ENCODE measurements at regions not wholly inside any gene's neighbourhood (a gene's known extent, or its start where the extent isn't known, plus 50 kb on each side); places are given as distances from the start of the nearest gene placed in this dataset.

- no peak for TF ChIP-seq CTCF (IDR thresholded peaks at IDR 0.05; ENCODE audit: borderline replicate concordance, insufficient read depth, low read depth, low read length)
- H3K4me3 ChIP-seq (ENCODE audit: low read depth, low read length), result no peak overlapping the region
These were observed 50.9 kb upstream of the RGPD4 start for GRCh38 chr2:107775791-107776190.

GRCh38 chr2:107776362-107776761, 50.3 kb upstream of the RGPD4 start:
- no peak for TF ChIP-seq CTCF (IDR thresholded peaks at IDR 0.05; ENCODE audit: borderline replicate concordance, insufficient read depth, low read depth, low read length)

More at GRCh38 chr2:107776362-107776761, 50.3 kb upstream of the RGPD4 start:
- no peak overlapping the region for H3K4me3 ChIP-seq (ENCODE audit: low read depth, low read length)

Data from GM12875 (cell line).